GM12878 (cell line): ENCODE measurements at regions not wholly inside any gene's neighbourhood (a gene's known extent, or its start where the extent isn't known, plus 50 kb on each side); places are given as distances from the start of the nearest gene placed in this dataset.

ENCODE experiments used
- ATAC-seq: fragments of 200-7000 bp; cut with Tn5 transposase; 3 replicates; pipeline ENCODE4 v1.9.1; 2020; ENCODE audit warnings: mild to moderate bottlenecking, moderate library complexity
- BruUV-seq: library from RNA; stranded (reverse); fragments of 400-500 nt; replicated peaks from 2 replicates; lab custom pipeline; 2021; lab: Mats Ljungman, UMichigan
- CTCF ChIA-PET: fragments of 300-600 bp; sonication (Branson Sonifier 250); formaldehyde crosslinking; extraction: SDS; loops from one replicate; lab custom pipeline; 2021; ENCODE audit warnings: inconsistent platforms; lab: Yijun Ruan, JAX
- POLR2A ChIA-PET: fragments of 350-600 bp; formaldehyde crosslinking; extraction: SDS; loops from one replicate; lab custom pipeline; 2021; ENCODE audit warnings: inconsistent platforms; lab: Charles Lee
- RAD21 ChIA-PET: fragments of 300-600 bp; sonication (Branson Sonifier 250); formaldehyde crosslinking; loops from one replicate; lab custom pipeline; 2023; ENCODE audit warnings: antibody characterized with exemption; ENCODE audit not compliant: unreplicated experiment; lab: Charles Lee
- SMC1A ChIA-PET: fragments of 300-600 bp; sonication (Branson Sonifier 250); formaldehyde crosslinking; loops from one replicate; lab custom pipeline; 2023; ENCODE audit not compliant: unreplicated experiment, uncharacterized antibody; lab: Charles Lee
- DNase-seq: peaks from one replicate; pipeline ENCODE4 v3.0.0-alpha.2; 2011; ENCODE audit warnings: low read depth, low spot score
- FAIRE-seq: peaks from 3 replicates; lab custom pipeline; 2011; peaks lifted over from hg19 to GRCh38; lab: Jason Lieb, UNC
- H2AFZ ChIP-seq: 2 replicates; pipeline ENCODE4 v1.6.0; 2011; ENCODE audit warnings: low read depth, low read length, control low read depth; ENCODE audit not compliant: control insufficient read depth
- H3K27ac ChIP-seq: 2 replicates; pipeline ENCODE4 v1.5.1; 2011; ENCODE audit warnings: control low read depth; ENCODE audit not compliant: control insufficient read depth, insufficient read depth
- H3K27me3 ChIP-seq, 2 experiments: replicated peaks in 1 of 2; 2 replicates each; pipeline versions ENCODE4 v1.6.0 to v1.6.1; 2011; ENCODE audit warnings: low read length in 1 of 2; ENCODE audit not compliant: control insufficient read depth in 2 of 2, insufficient read depth in 2 of 2
- H3K36me3 ChIP-seq, 2 experiments: 2 replicates each; pipeline ENCODE4 v1.5.1; 2011; ENCODE audit warnings: low read length in 1 of 2; ENCODE audit not compliant: control insufficient read depth in 2 of 2, insufficient read depth in 2 of 2
- H3K4me1 ChIP-seq: 2 replicates; pipeline ENCODE4 v1.6.1; 2011; ENCODE audit warnings: mild to moderate bottlenecking, low read length, moderate library complexity, mixed read lengths; ENCODE audit not compliant: control insufficient read depth, insufficient read depth
- H3K4me2 ChIP-seq: 2 replicates; pipeline ENCODE4 v1.6.0; 2011; ENCODE audit warnings: control low read depth; ENCODE audit not compliant: control insufficient read depth, insufficient read depth
- H3K4me3 ChIP-seq: fragments of 200-600 bp; sonication (generic); 2 replicates; pipeline ENCODE4 v1.5.1; 2016
- H3K79me2 ChIP-seq: 2 replicates; pipeline ENCODE4 v1.6.0; 2011; ENCODE audit warnings: low read length; ENCODE audit not compliant: control insufficient read depth, insufficient read depth
- H3K9ac ChIP-seq: 2 replicates; pipeline ENCODE4 v1.8.0; 2011; ENCODE audit warnings: low read length, control low read depth, mixed read lengths; ENCODE audit not compliant: control insufficient read depth, insufficient read depth
- H3K9me3 ChIP-seq: replicated peaks from 3 replicates; pipeline ENCODE4 v1.5.1; 2011; ENCODE audit warnings: mild to moderate bottlenecking, low read length; ENCODE audit not compliant: control insufficient read depth, insufficient read depth
- H4K20me1 ChIP-seq: 2 replicates; pipeline ENCODE4 v1.6.0; 2011; ENCODE audit not compliant: control insufficient read depth, insufficient read depth
- GABPA ChIP-seq: IDR thresholded peaks from 2 replicates; pipeline ENCODE4 v1.6.1; 2014; ENCODE audit warnings: antibody characterized with exemption, low read depth, mild to moderate bottlenecking, inconsistent platforms
- HDAC6 ChIP-seq: fragments of 200-600 bp; sonication (generic); IDR thresholded peaks from one replicate; pipeline ENCODE4 v1.8.0; 2017; ENCODE audit warnings: antibody characterized with exemption; ENCODE audit not compliant: unreplicated experiment
- NR2F1 ChIP-seq: fragments of 450-650 bp; conservative IDR thresholded peaks from 2 replicates; pipeline ENCODE4 v1.6.1; 2017; ENCODE audit warnings: mild to moderate bottlenecking
- POU2F2 ChIP-seq: IDR thresholded peaks from 3 replicates; pipeline ENCODE4 v1.6.1; 2011; ENCODE audit warnings: low read depth, mild to moderate bottlenecking, low read length, borderline replicate concordance
- TARDBP ChIP-seq: IDR thresholded peaks from 2 replicates; pipeline ENCODE4 v1.6.1; 2016; ENCODE audit warnings: borderline replicate concordance
- ZNF217 ChIP-seq: fragments of 450-650 bp; IDR thresholded peaks from 2 replicates; pipeline ENCODE4 v1.6.1; 2017; ENCODE audit warnings: antibody characterized with exemption, mild to moderate bottlenecking
- WGBS: methylation state at CpG from one replicate; pipeline ENCODE4 v1.1.6; 2016; ENCODE audit warnings: low lambda C conversion rate; ENCODE audit not compliant: insufficient replicate concordance, insufficient coverage; ENCODE audit errors: missing lambda C conversion rate; 5-methylcytosine and 5-hydroxymethylcytosine counted together
- in situ Hi-C: fragments of 300-500 bp; cut with MboI; formaldehyde crosslinking; loops from 9 replicates; pipeline ENCODE4 v1.14.3; 2018; ENCODE audit warnings: mixed read lengths
- intact Hi-C: fragments of 100-400 bp; cut with micrococcal nuclease; formaldehyde crosslinking; loops from one replicate; pipeline ENCODE4 v1.14.2; 2022; ENCODE audit not compliant: unreplicated experiment
- TF ChIP-seq, protein P1 (sequence below), 3 experiments: IDR thresholded peaks in 2 of 3; conservative IDR thresholded peaks in 1 of 3; 2 replicates each; pipeline ENCODE4 v1.5.1; 2011; ENCODE audit warnings: low read depth in 3 of 3, low read length in 3 of 3, mild to moderate bottlenecking in 3 of 3, control low read depth in 2 of 3, moderate library complexity in 2 of 3, inconsistent platforms in 1 of 3, mixed read lengths in 1 of 3; ENCODE audit not compliant: control insufficient read depth in 2 of 3, insufficient read depth in 1 of 3; ENCODE audit errors: extremely low read depth in 1 of 3
- TF ChIP-seq, protein P2 (sequence below): IDR thresholded peaks from 2 replicates; pipeline ENCODE4 v1.6.1; 2012; ENCODE audit warnings: improper control_type of control experiment, low read depth, low read length; ENCODE audit not compliant: insufficient replicate concordance
- TF ChIP-seq, protein P3 (sequence below): fragments of 450-650 bp; IDR thresholded peaks from 2 replicates; pipeline ENCODE4 v1.6.1; 2017; ENCODE audit warnings: borderline replicate concordance

DNA sequence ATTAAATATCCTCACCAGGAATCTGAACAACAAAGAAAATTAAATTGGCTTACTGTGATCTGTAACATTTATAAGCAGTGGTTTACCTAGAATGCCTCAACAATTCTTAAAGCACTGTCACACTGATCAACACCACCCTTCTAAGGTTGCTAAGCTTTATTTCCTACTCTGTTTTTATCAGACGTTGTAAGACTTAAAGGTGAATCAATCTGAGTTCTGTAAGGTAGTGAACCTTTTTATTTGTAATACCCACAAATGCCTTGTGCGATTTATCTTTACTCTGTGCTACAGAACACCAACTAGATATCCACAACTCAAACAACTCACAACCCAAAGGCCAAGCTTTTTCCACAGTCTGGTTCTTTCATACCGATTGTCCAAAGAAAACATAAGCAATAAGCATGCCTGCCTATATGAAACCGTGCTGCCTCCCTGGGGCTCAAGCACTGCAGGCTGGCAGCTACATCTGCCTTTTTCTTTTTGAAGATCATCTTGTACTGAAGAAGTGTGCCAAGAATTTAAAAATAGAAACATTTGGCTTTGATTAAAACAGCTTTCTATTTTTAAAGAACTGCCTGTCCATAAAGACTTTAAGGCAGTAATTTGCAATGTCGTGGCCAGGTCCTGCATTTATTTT, 490.7 kb downstream of the NUP35 start:
- H3K9me3 ChIP-seq: no peaks in the 10 kb centered on the region
- WGBS: 20% methylated on average over 5 of the region's 5 CpGs
- H3K27me3 ChIP-seq: no peaks in the 10 kb centered on the region
- no peak for DNase-seq
- H4K20me1 ChIP-seq: no peaks in the 10 kb centered on the region
- TF ChIP-seq HDAC6 (no peak), NR2F1 (no peak), ZNF217 (no peak), POU2F2 (no peak), TARDBP (no peak), GABPA (no peak)
- TF ChIP-seq, protein P1, sequence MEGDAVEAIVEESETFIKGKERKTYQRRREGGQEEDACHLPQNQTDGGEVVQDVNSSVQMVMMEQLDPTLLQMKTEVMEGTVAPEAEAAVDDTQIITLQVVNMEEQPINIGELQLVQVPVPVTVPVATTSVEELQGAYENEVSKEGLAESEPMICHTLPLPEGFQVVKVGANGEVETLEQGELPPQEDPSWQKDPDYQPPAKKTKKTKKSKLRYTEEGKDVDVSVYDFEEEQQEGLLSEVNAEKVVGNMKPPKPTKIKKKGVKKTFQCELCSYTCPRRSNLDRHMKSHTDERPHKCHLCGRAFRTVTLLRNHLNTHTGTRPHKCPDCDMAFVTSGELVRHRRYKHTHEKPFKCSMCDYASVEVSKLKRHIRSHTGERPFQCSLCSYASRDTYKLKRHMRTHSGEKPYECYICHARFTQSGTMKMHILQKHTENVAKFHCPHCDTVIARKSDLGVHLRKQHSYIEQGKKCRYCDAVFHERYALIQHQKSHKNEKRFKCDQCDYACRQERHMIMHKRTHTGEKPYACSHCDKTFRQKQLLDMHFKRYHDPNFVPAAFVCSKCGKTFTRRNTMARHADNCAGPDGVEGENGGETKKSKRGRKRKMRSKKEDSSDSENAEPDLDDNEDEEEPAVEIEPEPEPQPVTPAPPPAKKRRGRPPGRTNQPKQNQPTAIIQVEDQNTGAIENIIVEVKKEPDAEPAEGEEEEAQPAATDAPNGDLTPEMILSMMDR (IDR thresholded peaks at IDR 0.05 in 2 of 3, conservative IDR thresholded peaks at IDR 0.05 in 1 of 3; ENCODE audit: control insufficient read depth in 2 of 3, extremely low read depth in 1 of 3, insufficient read depth in 1 of 3, low read depth in 3 of 3, low read length in 3 of 3): no peak
- TF ChIP-seq, protein P2, sequence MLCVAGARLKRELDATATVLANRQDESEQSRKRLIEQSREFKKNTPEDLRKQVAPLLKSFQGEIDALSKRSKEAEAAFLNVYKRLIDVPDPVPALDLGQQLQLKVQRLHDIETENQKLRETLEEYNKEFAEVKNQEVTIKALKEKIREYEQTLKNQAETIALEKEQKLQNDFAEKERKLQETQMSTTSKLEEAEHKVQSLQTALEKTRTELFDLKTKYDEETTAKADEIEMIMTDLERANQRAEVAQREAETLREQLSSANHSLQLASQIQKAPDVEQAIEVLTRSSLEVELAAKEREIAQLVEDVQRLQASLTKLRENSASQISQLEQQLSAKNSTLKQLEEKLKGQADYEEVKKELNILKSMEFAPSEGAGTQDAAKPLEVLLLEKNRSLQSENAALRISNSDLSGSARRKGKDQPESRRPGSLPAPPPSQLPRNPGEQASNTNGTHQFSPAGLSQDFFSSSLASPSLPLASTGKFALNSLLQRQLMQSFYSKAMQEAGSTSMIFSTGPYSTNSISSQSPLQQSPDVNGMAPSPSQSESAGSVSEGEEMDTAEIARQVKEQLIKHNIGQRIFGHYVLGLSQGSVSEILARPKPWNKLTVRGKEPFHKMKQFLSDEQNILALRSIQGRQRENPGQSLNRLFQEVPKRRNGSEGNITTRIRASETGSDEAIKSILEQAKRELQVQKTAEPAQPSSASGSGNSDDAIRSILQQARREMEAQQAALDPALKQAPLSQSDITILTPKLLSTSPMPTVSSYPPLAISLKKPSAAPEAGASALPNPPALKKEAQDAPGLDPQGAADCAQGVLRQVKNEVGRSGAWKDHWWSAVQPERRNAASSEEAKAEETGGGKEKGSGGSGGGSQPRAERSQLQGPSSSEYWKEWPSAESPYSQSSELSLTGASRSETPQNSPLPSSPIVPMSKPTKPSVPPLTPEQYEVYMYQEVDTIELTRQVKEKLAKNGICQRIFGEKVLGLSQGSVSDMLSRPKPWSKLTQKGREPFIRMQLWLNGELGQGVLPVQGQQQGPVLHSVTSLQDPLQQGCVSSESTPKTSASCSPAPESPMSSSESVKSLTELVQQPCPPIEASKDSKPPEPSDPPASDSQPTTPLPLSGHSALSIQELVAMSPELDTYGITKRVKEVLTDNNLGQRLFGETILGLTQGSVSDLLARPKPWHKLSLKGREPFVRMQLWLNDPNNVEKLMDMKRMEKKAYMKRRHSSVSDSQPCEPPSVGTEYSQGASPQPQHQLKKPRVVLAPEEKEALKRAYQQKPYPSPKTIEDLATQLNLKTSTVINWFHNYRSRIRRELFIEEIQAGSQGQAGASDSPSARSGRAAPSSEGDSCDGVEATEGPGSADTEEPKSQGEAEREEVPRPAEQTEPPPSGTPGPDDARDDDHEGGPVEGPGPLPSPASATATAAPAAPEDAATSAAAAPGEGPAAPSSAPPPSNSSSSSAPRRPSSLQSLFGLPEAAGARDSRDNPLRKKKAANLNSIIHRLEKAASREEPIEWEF: no peak
- TF ChIP-seq, protein P3, sequence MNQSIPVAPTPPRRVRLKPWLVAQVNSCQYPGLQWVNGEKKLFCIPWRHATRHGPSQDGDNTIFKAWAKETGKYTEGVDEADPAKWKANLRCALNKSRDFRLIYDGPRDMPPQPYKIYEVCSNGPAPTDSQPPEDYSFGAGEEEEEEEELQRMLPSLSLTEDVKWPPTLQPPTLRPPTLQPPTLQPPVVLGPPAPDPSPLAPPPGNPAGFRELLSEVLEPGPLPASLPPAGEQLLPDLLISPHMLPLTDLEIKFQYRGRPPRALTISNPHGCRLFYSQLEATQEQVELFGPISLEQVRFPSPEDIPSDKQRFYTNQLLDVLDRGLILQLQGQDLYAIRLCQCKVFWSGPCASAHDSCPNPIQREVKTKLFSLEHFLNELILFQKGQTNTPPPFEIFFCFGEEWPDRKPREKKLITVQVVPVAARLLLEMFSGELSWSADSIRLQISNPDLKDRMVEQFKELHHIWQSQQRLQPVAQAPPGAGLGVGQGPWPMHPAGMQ: no peak
- no peak overlapping the region for H3K4me2 ChIP-seq
- in situ Hi-C loops (no loop called here), intact Hi-C loops (no loop called here)
- no peak overlapping the region for H3K9ac ChIP-seq
- H3K27ac ChIP-seq: no peak overlapping the region
- ATAC-seq: no peak
- ChIA-PET SMC1A (interaction anchor here (0.9 to 1.2 kb wide), 2 partner anchors 9 to 17 kb away, joined by 3 read pairs; no protein-coding TSS in a partner anchor), CTCF (no interaction called here), POLR2A (no interaction called here), RAD21 (no interaction called here)
- H3K4me1 ChIP-seq: no peaks in the 10 kb centered on the region
- no peak overlapping the region for H2AFZ ChIP-seq
- no peaks in the 10 kb centered on the region for H3K36me3 ChIP-seq
- no peaks in the 10 kb centered on the region for H3K79me2 ChIP-seq
- FAIRE-seq: no peak
- H3K4me3 ChIP-seq: no peak overlapping the region
- BruUV-seq: no TSS peak
